ENCODE measurements at regions not wholly inside any gene's neighbourhood (a gene's known extent, or its start where the extent isn't known, plus 50 kb on each side); places are given as distances from the start of the nearest gene placed in this dataset.

GRCh38 chr16:73163238-73163815, 115.4 kb upstream of the ZFHX3 start:
- no peaks in the 10 kb centered on the region for H3K36me3 ChIP-seq (ENCODE audit: insufficient read depth, low read length)
- H3K4me1 ChIP-seq (ENCODE audit: insufficient read depth, low read length): no peaks in the 10 kb centered on the region; the same call in 1 of the 2 replicates
- H3K9me3 ChIP-seq (ENCODE audit: control insufficient read depth, insufficient read depth, low read length): no peaks in the 10 kb centered on the region
- no peak overlapping the region for H3K9ac ChIP-seq (ENCODE audit: low read depth, low read length)

- Histone ChIP-seq H3K9me3 (ENCODE audit: control insufficient read depth, insufficient read depth, low read length) (no peaks in the 10 kb centered on the region), H3K4me1 (ENCODE audit: insufficient read depth, low read length) (no peaks in the 10 kb centered on the region; the same call in 1 of the 2 replicates), H3K36me3 (ENCODE audit: insufficient read depth, low read length) (no peaks in the 10 kb centered on the region), H3K9ac (ENCODE audit: low read depth, low read length) (no peak overlapping the region)
Observed at GRCh38 chr16:73161977-73162376, 114.0 kb upstream of the ZFHX3 start.

DNA sequence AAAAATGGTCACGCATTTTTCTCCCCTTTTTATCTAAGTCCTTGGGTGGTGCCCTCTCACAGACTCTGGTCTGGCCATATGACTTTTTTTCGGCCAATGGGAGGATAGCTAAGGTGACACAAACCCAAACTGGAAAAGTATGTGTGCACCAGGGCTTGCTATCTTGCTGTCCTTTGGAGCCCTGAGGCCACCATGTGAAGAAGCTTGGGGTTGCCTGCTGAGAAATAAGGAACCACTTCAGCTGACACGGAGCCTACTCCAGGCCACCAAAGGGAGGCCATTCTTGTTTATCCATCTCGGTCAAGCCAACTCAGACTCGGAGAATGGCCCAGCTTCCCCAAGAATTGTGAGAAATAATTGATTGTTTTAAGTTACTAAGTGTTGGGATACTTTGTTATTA, 111.4 kb upstream of the ZFHX3 start:
- Histone ChIP-seq H3K4me1 (ENCODE audit: insufficient read depth, low read length) (no peaks in the 10 kb centered on the region), H3K36me3 (ENCODE audit: insufficient read depth, low read length) (no peaks in the 10 kb centered on the region), H3K9ac (ENCODE audit: low read depth, low read length) (no peak overlapping the region), H3K9me3 (ENCODE audit: control insufficient read depth, insufficient read depth, low read length) (no peaks in the 10 kb centered on the region)

DNA sequence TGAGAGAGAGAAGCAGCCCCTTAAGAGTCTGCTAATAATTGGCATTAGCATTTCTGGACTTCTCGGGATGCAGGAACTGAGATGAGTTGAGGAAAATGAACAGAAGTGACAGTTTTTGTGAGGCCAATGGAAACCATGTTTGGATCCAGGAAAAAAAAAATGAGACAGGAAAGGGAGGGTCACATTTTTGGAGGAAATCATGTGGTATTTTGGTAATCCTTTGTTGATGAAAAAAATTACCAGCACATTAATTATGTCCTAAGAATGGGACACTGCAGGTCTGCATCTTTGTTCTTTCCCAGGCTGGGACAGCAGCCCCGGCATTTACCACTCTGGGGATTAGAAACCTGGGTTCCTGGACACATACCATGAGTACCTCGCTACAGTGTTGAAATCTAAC, 109.9 kb upstream of the ZFHX3 start:
- Histone ChIP-seq H3K36me3 (ENCODE audit: insufficient read depth, low read length) (no peaks in the 10 kb centered on the region), H3K9ac (ENCODE audit: low read depth, low read length) (no peak overlapping the region), H3K4me1 (ENCODE audit: insufficient read depth, low read length) (no peaks in the 10 kb centered on the region), H3K9me3 (ENCODE audit: control insufficient read depth, insufficient read depth, low read length) (no peaks in the 10 kb centered on the region)

DNA sequence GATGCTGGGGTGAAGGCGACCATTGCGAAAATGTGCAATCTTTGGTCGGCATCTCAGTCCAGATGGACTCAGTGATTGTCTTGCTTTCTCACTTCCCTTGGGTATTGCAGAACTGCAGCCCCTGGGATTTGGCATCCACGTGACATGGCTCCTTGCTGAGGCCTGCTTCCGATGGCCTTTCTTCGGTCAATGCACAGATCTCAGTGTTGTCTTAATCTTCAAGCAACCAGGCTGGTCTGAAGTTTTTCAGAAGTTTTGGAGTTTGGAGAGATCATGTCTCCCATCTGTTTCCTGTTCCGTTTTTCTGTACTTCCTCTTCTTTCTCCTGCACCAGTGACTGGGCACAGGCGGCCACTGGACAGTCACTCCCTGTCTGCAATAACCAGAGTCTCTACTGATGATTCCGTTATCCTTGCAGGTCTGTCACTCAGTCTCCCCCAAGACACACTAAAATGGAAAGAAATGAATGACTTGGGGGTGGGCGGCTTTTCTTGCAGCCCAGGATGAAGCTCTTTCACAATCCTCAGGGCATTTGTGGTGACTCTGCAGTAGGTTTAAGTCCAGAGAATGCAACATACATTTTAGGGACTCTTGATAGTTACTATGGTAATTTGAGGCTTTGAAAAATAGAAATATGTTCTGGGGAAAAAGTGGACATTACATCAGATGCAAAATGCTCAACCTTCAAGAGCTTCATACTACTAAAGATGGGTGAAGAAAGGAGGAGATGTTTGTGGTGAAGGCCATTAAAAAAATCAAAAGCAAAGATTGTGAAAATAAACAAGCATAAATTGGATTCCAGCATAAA, 106.3 kb upstream of the ZFHX3 start:
- Histone ChIP-seq H3K4me1 (ENCODE audit: insufficient read depth, low read length) (peaks cover 19% of the 10 kb centered on the region), H3K9me3 (ENCODE audit: control insufficient read depth, insufficient read depth, low read length) (no peaks in the 10 kb centered on the region), H3K9ac (ENCODE audit: low read depth, low read length) (no peak overlapping the region)

DNA sequence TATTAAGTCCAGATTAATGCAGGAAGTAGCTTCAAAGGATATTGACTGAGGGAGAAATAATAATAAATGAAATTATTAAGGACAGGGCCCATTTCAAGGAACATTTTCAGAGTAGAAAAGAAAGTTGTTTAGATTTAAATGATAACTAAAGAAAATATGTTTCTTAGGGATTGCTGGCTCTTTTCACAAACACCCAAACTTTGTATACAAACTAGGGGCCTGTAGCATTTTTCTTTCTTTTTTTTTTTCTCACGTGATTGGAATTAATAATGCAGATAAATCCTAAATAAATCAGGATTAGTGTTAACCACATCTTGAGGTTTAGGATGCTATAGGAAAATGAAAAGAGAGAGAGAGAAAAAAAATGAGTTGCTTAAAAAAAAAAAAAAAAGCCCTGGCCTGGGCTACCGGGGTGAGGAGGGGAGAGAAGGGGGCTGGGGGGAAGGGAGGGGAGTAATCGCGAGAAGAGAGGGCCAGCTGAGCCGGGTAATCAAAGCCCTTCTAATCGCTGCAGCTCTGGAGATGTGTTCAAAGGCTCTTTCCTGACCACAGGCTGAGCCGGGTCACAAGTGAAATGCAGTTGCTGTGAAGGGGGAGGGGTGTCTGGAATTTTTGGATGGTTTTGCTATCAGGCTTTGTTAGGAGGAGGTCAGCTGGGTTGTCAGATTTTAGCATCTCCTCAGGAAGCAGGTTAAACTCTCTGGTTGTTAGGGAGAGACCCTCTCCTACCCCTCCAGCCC, 104.6 kb upstream of the ZFHX3 start:
- H3K4me1 ChIP-seq (ENCODE audit: insufficient read depth, low read length): peaks cover 19% of the 10 kb centered on the region
- no peaks in the 10 kb centered on the region; the same call in 1 of the 2 replicates for H3K36me3 ChIP-seq (ENCODE audit: insufficient read depth, low read length)
- H3K9me3 ChIP-seq (ENCODE audit: control insufficient read depth, insufficient read depth, low read length): no peaks in the 10 kb centered on the region
- no peak overlapping the region; the same call in 1 of the 2 replicates for H3K9ac ChIP-seq (ENCODE audit: low read depth, low read length)

More for the DNA sequence above, 106.3 kb upstream of the ZFHX3 start:
- no peaks in the 10 kb centered on the region; the same call in 1 of the 2 replicates for H3K36me3 ChIP-seq (ENCODE audit: insufficient read depth, low read length)

GRCh38 chr16:73151941-73152340, 104.0 kb upstream of the ZFHX3 start:
- Histone ChIP-seq H3K9me3 (ENCODE audit: control insufficient read depth, insufficient read depth, low read length) (no peaks in the 10 kb centered on the region), H3K9ac (ENCODE audit: low read depth, low read length) (no peak overlapping the region), H3K36me3 (ENCODE audit: insufficient read depth, low read length) (no peaks in the 10 kb centered on the region; the same call in 1 of the 2 replicates), H3K4me1 (ENCODE audit: insufficient read depth, low read length) (peaks cover 19% of the 10 kb centered on the region)

- Histone ChIP-seq H3K9ac (ENCODE audit: low read depth, low read length) (no peak overlapping the region), H3K9me3 (ENCODE audit: control insufficient read depth, insufficient read depth, low read length) (no peaks in the 10 kb centered on the region), H3K36me3 (ENCODE audit: insufficient read depth, low read length) (no peaks in the 10 kb centered on the region; the same call in 1 of the 2 replicates), H3K4me1 (ENCODE audit: insufficient read depth, low read length) (peaks cover 19% of the 10 kb centered on the region)
Observed at GRCh38 chr16:73151225-73151624, 103.3 kb upstream of the ZFHX3 start.

DNA sequence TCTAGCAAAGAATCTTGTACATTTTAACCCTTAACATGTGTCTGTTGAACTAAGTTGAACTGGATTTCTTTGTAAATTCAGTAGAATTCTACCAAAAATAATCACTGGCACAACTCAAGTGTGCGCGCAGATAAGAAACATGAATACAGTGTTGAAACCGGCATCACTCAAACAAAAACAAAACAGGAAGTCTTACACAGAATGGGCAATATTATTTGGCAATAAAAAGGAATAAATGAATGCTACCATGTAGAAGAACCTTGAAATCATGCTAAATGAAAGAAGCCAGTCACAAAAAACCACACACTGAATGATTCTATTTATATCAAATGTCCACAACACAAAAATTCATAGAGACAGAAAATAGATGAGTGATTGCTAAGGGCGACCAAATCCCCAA, 102.9 kb upstream of the ZFHX3 start:
- no peak overlapping the region for H3K9ac ChIP-seq (ENCODE audit: low read depth, low read length)
- no peaks in the 10 kb centered on the region; the same call in 1 of the 2 replicates for H3K36me3 ChIP-seq (ENCODE audit: insufficient read depth, low read length)
- no peaks in the 10 kb centered on the region for H3K9me3 ChIP-seq (ENCODE audit: control insufficient read depth, insufficient read depth, low read length)
- peaks cover 19% of the 10 kb centered on the region for H3K4me1 ChIP-seq (ENCODE audit: insufficient read depth, low read length)

- H3K9me3 ChIP-seq (ENCODE audit: control insufficient read depth, insufficient read depth, low read length): no peaks in the 10 kb centered on the region
- H3K9ac ChIP-seq (ENCODE audit: low read depth, low read length): no peak overlapping the region
- H3K4me1 ChIP-seq (ENCODE audit: insufficient read depth, low read length): peaks cover 19% of the 10 kb centered on the region
- H3K36me3 ChIP-seq (ENCODE audit: insufficient read depth, low read length): no peaks in the 10 kb centered on the region; the same call in 1 of the 2 replicates
Observed at GRCh38 chr16:73149334-73149733, 101.4 kb upstream of the ZFHX3 start.

DNA sequence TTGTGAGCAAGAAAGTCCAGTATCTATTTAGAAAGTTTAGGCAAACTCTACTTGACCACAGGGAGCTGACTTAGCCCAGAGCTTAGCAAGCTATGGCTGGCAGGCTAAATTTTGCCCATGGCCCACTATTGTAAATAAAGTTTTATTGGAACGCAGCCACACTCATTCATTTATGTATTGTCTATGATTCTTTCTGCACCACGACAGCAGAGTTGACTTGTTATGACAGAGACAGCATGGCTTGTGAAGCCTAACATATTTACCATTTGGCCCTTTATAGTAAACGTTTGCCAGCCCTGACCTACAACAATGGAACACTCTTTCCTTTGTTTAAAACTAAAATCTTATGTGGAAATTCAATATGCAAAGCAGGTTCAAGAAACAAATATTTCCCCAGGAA, 100.0 kb upstream of the ZFHX3 start:
- Histone ChIP-seq H3K9me3 (ENCODE audit: control insufficient read depth, insufficient read depth, low read length) (no peaks in the 10 kb centered on the region), H3K36me3 (ENCODE audit: insufficient read depth, low read length) (no peaks in the 10 kb centered on the region; the same call in 1 of the 2 replicates), H3K9ac (ENCODE audit: low read depth, low read length) (no peak overlapping the region), H3K4me1 (ENCODE audit: insufficient read depth, low read length) (peaks cover 19% of the 10 kb centered on the region)

DNA sequence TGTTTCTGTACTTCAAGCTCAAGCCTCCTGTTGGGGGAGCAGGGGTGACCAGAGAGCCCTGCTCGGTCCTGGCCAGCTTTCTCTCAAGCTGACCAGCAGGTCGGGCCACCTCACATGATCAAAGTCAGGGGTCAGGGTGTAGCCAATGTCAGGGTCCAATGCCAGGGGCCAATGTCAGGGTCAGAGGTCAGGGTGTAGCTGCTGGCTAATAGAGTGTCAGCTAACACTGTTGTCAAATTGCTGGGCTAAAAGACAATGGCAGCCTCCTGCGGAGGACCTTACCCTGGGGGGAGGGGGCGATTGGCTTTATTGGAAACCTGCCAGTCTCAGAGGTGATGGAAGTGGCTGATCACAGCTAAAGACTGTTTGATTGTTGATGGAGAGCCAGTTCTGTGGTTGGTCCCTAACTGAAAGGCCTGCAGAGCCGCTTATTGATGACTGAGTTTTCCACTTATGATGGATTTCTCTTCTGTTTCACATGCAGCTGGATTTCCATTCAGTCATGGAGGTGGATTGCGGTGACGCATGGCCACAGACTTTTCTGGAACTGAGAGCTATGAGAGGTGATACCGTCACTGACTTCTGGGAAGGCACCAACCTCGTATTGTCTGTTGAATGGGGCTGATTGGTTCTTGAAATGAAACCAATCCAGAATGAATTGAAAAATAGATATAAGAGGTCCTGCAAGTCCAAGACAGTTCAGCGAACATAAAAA, 97.4 kb upstream of the ZFHX3 start:
- no peak overlapping the region for H3K9ac ChIP-seq (ENCODE audit: low read depth, low read length)
- no peaks in the 10 kb centered on the region; the same call in 1 of the 2 replicates for H3K4me1 ChIP-seq (ENCODE audit: insufficient read depth, low read length)
- no peaks in the 10 kb centered on the region for H3K9me3 ChIP-seq (ENCODE audit: control insufficient read depth, insufficient read depth, low read length)
- no peaks in the 10 kb centered on the region for H3K36me3 ChIP-seq (ENCODE audit: insufficient read depth, low read length)

- Histone ChIP-seq H3K9me3 (ENCODE audit: control insufficient read depth, insufficient read depth, low read length) (no peaks in the 10 kb centered on the region), H3K36me3 (ENCODE audit: insufficient read depth, low read length) (no peaks in the 10 kb centered on the region), H3K4me1 (ENCODE audit: insufficient read depth, low read length) (no peaks in the 10 kb centered on the region; the same call in 1 of the 2 replicates), H3K9ac (ENCODE audit: low read depth, low read length) (no peak overlapping the region)
Observed at GRCh38 chr16:73143576-73144422, 95.9 kb upstream of the ZFHX3 start.
